ENCODE measurements at regions not wholly inside any gene's neighbourhood (a gene's known extent, or its start where the extent isn't known, plus 50 kb on each side); places are given as distances from the start of the nearest gene placed in this dataset.

DNA sequence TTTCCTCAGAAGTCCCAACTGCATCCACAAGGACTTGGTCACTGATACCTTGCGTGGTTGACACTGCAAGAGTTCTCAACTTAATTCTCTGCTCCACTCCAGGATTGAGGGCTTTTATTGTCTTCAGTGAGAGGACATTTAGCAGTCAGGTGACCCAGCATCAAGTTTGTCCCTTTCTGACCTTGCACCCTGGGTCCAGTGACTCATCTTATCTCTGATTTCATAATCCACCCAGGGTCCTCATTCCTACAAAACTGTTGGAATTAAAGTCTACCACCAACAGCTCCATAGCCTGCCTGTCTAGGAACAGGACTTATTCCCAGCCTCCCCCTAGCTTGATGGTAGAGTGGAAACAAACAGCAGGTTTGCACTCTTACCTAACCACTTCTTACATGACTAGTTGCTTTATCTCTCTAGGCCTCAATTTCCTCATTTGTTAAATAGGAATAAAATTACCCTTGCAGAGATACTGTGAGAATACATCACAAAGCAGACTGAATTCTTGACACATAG, 151.3 kb upstream of the LPP start:
- ATAC-seq = no peak
- no peak overlapping the region for H3K27ac ChIP-seq
- TF ChIP-seq, protein P1, sequence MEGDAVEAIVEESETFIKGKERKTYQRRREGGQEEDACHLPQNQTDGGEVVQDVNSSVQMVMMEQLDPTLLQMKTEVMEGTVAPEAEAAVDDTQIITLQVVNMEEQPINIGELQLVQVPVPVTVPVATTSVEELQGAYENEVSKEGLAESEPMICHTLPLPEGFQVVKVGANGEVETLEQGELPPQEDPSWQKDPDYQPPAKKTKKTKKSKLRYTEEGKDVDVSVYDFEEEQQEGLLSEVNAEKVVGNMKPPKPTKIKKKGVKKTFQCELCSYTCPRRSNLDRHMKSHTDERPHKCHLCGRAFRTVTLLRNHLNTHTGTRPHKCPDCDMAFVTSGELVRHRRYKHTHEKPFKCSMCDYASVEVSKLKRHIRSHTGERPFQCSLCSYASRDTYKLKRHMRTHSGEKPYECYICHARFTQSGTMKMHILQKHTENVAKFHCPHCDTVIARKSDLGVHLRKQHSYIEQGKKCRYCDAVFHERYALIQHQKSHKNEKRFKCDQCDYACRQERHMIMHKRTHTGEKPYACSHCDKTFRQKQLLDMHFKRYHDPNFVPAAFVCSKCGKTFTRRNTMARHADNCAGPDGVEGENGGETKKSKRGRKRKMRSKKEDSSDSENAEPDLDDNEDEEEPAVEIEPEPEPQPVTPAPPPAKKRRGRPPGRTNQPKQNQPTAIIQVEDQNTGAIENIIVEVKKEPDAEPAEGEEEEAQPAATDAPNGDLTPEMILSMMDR (IDR thresholded peaks at IDR 0.05) = no peak
- no peak for DNase-seq
- intact Hi-C loops (cut with DNase I) = no loop called here
- H3K27me3 ChIP-seq = no peaks in the 10 kb centered on the region
- H3K36me3 ChIP-seq = no peaks in the 10 kb centered on the region
- no peaks in the 10 kb centered on the region for H3K9me3 ChIP-seq
- H3K4me1 ChIP-seq = peaks cover 7% of the 10 kb centered on the region
- H3K4me3 ChIP-seq = no peak overlapping the region

DNA sequence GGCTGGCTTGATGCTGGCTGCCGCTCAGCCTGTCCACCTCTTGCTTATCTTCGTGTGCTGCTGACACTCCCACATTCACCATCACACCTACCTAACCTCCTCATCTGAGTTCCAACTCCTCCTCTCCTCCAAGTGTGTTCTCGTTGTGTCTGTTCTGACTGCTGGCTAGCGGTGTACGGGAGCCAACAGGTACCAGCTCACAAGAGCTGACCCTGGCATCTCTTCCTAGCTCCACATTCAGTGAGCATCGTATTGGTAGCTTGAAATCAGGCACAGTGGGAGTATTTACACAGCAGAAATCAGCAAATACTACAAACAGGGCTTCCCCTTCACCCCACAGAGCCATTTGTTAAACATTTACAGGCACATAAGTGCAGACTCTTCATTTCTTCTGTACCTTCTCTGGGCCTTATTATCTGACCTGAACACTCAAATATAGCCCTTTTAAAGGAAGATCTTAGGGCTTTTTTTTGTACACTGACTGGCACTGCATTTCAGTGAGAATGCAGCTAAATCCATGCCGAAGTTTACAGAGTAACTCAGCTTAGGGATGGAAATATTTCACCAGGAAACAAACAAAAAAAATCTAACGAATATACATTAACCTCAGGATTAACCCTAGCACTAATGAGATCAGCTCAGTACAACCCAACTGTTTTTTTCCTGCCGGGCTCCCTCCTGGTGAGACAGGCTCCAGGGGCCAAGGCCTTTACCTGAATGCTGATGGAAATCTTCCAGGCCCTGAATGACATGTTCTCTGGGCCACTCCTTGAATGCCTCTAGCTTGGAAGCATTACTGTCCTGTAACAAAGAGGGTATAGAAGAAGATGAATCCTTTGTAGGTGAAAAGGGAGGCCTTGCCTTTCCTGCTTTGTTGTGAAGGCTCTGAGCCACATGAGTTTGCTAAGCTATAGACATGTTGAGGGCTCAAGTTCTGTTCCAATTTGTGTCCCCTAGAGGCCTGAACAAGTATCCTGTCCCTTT, 150.5 kb upstream of the LPP start:
- DNase-seq = no peak

DNA sequence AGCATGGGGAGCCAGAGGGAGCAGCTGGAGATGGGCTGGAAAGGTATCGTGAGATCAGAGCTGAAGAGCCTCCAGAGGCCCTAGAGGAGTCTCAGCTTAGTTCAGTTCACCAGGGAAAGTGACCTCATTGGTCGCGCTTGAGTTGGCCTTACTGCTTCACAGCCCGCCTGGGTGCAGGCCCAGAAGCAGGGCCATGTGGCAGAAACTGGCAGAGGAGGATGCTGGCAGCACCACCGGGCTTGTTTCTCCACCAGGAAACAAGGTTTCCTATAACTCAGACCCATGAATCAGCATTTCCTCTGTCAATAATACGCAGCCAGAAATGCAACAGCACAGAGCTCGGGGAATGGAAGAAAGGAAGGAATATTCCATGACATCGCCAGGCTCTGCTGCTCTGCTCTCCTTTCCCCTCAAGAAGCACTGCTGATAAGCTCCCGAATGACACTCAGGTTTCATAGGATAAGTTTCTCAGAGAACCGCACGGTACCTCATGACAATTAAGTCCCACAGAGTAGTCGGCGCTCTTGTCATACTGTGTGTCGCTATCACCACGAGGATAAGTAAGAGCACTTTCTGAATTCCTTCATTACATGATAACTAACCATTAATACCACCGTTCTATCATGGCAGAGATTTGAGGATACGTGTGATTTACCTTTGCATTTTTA, 147.1 kb upstream of the LPP start:
- DNase-seq (no peak), ATAC-seq (no peak)
- no peak overlapping the region for H3K27ac ChIP-seq
- H3K4me1 ChIP-seq = no peaks in the 10 kb centered on the region
- no peaks in the 10 kb centered on the region for H3K9me3 ChIP-seq
- H3K4me3 ChIP-seq = no peak overlapping the region
- H3K27me3 ChIP-seq = no peaks in the 10 kb centered on the region
- intact Hi-C loops (cut with DNase I) = no loop called here
- H3K36me3 ChIP-seq = no peaks in the 10 kb centered on the region
- TF ChIP-seq, protein P1 (IDR thresholded peaks at IDR 0.05) = no peak

More for the DNA sequence above, 150.5 kb upstream of the LPP start:
- Histone ChIP-seq H3K9me3 (no peaks in the 10 kb centered on the region), H3K27me3 (no peaks in the 10 kb centered on the region), H3K4me3 (no peak overlapping the region), H3K4me1 (peaks cover 7% of the 10 kb centered on the region), H3K27ac (no peak overlapping the region), H3K36me3 (no peaks in the 10 kb centered on the region)
- TF ChIP-seq, protein P1 (IDR thresholded peaks at IDR 0.05) = no peak
- peak; percentile 76 for ATAC-seq
- intact Hi-C loops (cut with DNase I) = no loop called here

DNA sequence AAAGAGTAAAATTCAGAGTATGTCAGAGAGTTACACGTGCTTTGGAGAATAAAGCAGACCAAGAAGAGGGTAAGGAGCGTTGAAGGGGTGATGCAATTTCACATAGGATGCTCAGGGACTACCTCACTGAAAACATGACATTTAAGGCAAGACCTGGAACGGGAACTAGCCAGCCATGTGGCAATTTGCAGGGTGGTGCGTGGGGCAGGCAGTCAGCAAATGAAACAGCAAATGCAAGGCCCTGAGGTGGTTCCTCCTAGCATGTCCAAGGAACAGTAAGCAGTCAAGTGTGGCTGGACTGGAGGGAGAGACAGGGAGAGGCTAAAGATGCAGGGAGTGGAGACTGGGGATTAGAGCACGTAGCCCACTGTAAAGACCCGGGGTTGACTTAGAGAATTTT, 146.1 kb upstream of the LPP start:
- ATAC-seq = peak; percentile 87
- H3K27ac ChIP-seq = no peak overlapping the region

DNA sequence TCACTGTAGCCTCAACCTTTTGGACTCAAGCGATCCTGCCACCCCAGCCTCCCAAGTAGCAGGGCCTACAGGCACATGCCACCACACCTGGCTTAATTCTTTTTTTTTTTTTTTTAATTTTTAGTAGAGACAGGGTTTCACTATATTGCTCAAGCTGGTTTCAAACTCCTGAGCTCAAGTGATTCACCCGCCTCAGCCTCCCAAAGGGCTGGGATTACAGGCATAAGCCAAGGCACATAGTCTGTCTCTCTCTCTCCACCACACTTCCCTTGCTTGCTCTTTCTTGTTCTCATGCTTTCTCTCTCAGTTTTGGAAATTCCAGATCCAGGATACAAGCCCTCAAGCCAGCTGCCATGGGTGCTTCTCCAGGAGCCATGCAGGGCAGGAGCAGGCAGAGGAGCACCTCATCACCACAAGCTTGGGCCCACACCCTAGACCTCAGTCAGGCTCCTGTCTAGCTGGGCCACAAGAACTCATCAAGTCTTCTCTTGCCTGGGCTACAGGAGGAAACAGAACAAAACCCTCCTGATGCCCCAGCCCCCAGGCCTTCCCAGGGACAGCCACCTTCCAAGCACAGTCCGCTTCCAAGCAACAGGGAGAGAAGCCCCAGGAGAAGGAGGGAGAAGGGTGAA, 145.3 kb upstream of the LPP start:
- Histone ChIP-seq H3K27me3 (no peaks in the 10 kb centered on the region), H3K4me3 (no peak overlapping the region), H3K36me3 (no peaks in the 10 kb centered on the region), H3K4me1 (no peaks in the 10 kb centered on the region), H3K9me3 (no peaks in the 10 kb centered on the region), H3K27ac (no peak overlapping the region)
- TF ChIP-seq, protein P1 (IDR thresholded peaks at IDR 0.05) = no peak
- intact Hi-C loops (cut with DNase I) = no loop called here
- DNase-seq (no peak), ATAC-seq (no peak)

More for the DNA sequence above, 146.1 kb upstream of the LPP start:
- no peaks in the 10 kb centered on the region for H3K9me3 ChIP-seq
- peak; percentile 74 for DNase-seq
- H3K27me3 ChIP-seq = no peaks in the 10 kb centered on the region
- TF ChIP-seq, protein P1 (IDR thresholded peaks at IDR 0.05) = no peak
- H3K4me1 ChIP-seq = no peaks in the 10 kb centered on the region
- intact Hi-C loops (cut with DNase I) = no loop called here
- no peaks in the 10 kb centered on the region for H3K36me3 ChIP-seq
- H3K4me3 ChIP-seq = no peak overlapping the region

Data from upper lobe of right lung (tissue), 1 donor.